Kidney epithelial cell (primary cell): ENCODE measurements at regions not wholly inside any gene's neighbourhood (a gene's known extent, or its start where the extent isn't known, plus 50 kb on each side); places are given as distances from the start of the nearest gene placed in this dataset.

Experiments used
- DNase-seq: peaks from one replicate; pipeline ENCODE4 v3.0.0-alpha.2; 2010; ENCODE audit warnings: low read depth
- H3K27me3 ChIP-seq: 2 replicates; pipeline ENCODE4 v1.6.0; 2011; ENCODE audit warnings: low read length; ENCODE audit not compliant: control insufficient read depth, insufficient read depth
- H3K36me3 ChIP-seq: 2 replicates; pipeline ENCODE4 v1.5.1; 2011; ENCODE audit warnings: low read length; ENCODE audit not compliant: control insufficient read depth, insufficient read depth
- H3K4me3 ChIP-seq: 2 replicates; pipeline ENCODE4 v1.5.1; 2011; ENCODE audit warnings: low read depth, mild to moderate bottlenecking, control low read depth, low read length
- CTCF ChIP-seq: IDR thresholded peaks from 2 replicates; pipeline ENCODE4 v1.5.1; 2011; ENCODE audit warnings: mild to moderate bottlenecking, moderate library complexity, low read length, control low read depth, inconsistent platforms; ENCODE audit not compliant: insufficient read depth, poor library complexity, severe bottlenecking

- Histone ChIP-seq H3K4me3 (no peak overlapping the region), H3K36me3 (no peaks in the 10 kb centered on the region), H3K27me3 (peaks cover 4% of the 10 kb centered on the region)
- TF ChIP-seq CTCF: no peak
- no peak for DNase-seq
Measured at GRCh38 chr13:99666146-99666805, 165.0 kb downstream of the TM9SF2 start.

- H3K36me3 ChIP-seq: no peaks in the 10 kb centered on the region
- no peak overlapping the region for H3K4me3 ChIP-seq
- DNase-seq: no peak
- peaks cover 4% of the 10 kb centered on the region for H3K27me3 ChIP-seq
- no peak for TF ChIP-seq CTCF
Measured at GRCh38 chr13:99665711-99666110, 164.4 kb downstream of the TM9SF2 start.

GRCh38 chr13:99663908-99664307, 162.6 kb downstream of the TM9SF2 start:
- no peak for DNase-seq
- peaks cover 4% of the 10 kb centered on the region for H3K27me3 ChIP-seq
- H3K36me3 ChIP-seq: no peaks in the 10 kb centered on the region
- TF ChIP-seq CTCF: no peak
- H3K4me3 ChIP-seq: no peak overlapping the region

- no peak for TF ChIP-seq CTCF
- DNase-seq: no peak
- no peak overlapping the region for H3K4me3 ChIP-seq
- no peaks in the 10 kb centered on the region for H3K36me3 ChIP-seq
- H3K27me3 ChIP-seq: peaks cover 4% of the 10 kb centered on the region
Measured at GRCh38 chr13:99663185-99663825, 162.0 kb downstream of the TM9SF2 start.

- DNase-seq: no peak
Measured at GRCh38 chr13:99662678-99663077, 161.4 kb downstream of the TM9SF2 start.

More at GRCh38 chr13:99662678-99663077, 161.4 kb downstream of the TM9SF2 start:
- Histone ChIP-seq H3K36me3 (no peaks in the 10 kb centered on the region), H3K27me3 (peaks cover 8% of the 10 kb centered on the region), H3K4me3 (no peak overlapping the region)
- TF ChIP-seq CTCF: no peak
